OCI-LY1 (cell line): ENCODE measurements at regions not wholly inside any gene's neighbourhood (a gene's known extent, or its start where the extent isn't known, plus 50 kb on each side); places are given as distances from the start of the nearest gene placed in this dataset.

Experiments
- H2AFZ ChIP-seq: fragments of 200-600 bp; sonication (generic), shearing (Covaris generic); 2 replicates; pipeline ENCODE4 v1.6.0; 2014; ENCODE audit warnings: antibody characterized with exemption, mild to moderate bottlenecking, low read length
- H3F3A ChIP-seq: fragments of 200-600 bp; sonication (generic), shearing (Covaris generic); 2 replicates; pipeline ENCODE4 v1.6.0; 2014; ENCODE audit warnings: mild to moderate bottlenecking, antibody characterized with exemption, low read length, moderate library complexity; ENCODE audit not compliant: insufficient read depth
- H3K27ac ChIP-seq: fragments of 200-600 bp; sonication (generic); 2 replicates; pipeline ENCODE4 v1.5.1; 2014; ENCODE audit warnings: low read length, mixed run types, mild to moderate bottlenecking, low read depth; ENCODE audit not compliant: poor library complexity, severe bottlenecking
- H3K27me3 ChIP-seq: fragments of 200-600 bp; sonication (generic); 2 replicates; pipeline ENCODE4 v1.6.0; 2014; ENCODE audit warnings: antibody characterized with exemption, mild to moderate bottlenecking, low read length, moderate library complexity; ENCODE audit not compliant: insufficient read depth
- H3K36me3 ChIP-seq: fragments of 200-600 bp; sonication (generic); 2 replicates; pipeline ENCODE4 v1.6.1; 2014; ENCODE audit warnings: mild to moderate bottlenecking, antibody characterized with exemption, low read length, moderate library complexity, mixed read lengths; ENCODE audit not compliant: insufficient read depth
- H3K4me1 ChIP-seq: fragments of 200-600 bp; sonication (generic); 2 replicates; pipeline ENCODE4 v1.5.1; 2014; ENCODE audit warnings: mild to moderate bottlenecking, low read length, moderate library complexity; ENCODE audit not compliant: insufficient read depth, severe bottlenecking
- H3K4me2 ChIP-seq: fragments of 200-600 bp; sonication (generic), shearing (Covaris generic); 2 replicates; pipeline ENCODE4 v1.6.1; 2014; ENCODE audit warnings: low read length
- H3K4me3 ChIP-seq: fragments of 200-600 bp; sonication (generic); 2 replicates; pipeline ENCODE4 v1.5.1; 2014; ENCODE audit warnings: low read length, low read depth, mild to moderate bottlenecking, mixed read lengths; ENCODE audit not compliant: poor library complexity, severe bottlenecking
- H3K79me2 ChIP-seq: fragments of 200-600 bp; shearing (Covaris generic); 2 replicates; pipeline ENCODE4 v1.6.1; 2016; ENCODE audit warnings: mixed run types, low read length, mixed read lengths; ENCODE audit not compliant: insufficient read depth
- H3K9ac ChIP-seq: fragments of 200-600 bp; sonication (generic), shearing (Covaris generic); 2 replicates; pipeline ENCODE4 v1.6.1; 2014; ENCODE audit warnings: mild to moderate bottlenecking, low read length, mixed read lengths
- H3K9me2 ChIP-seq: fragments of 200-600 bp; sonication (generic), shearing (Covaris generic); 2 replicates; pipeline ENCODE4 v1.6.1; 2014; ENCODE audit warnings: low read depth, mild to moderate bottlenecking, low read length, mixed read lengths
- H3K9me3 ChIP-seq: fragments of 200-600 bp; shearing (Covaris generic); 2 replicates; pipeline ENCODE4 v1.6.1; 2014; ENCODE audit warnings: low read length, mixed read lengths
- H4K20me1 ChIP-seq: fragments of 200-600 bp; sonication (generic), shearing (Covaris generic); 2 replicates; pipeline ENCODE4 v1.6.0; 2016; ENCODE audit warnings: mild to moderate bottlenecking, low read length; ENCODE audit not compliant: insufficient read depth
- CTCF ChIP-seq: fragments of 200-600 bp; sonication (generic), shearing (Covaris generic); IDR thresholded peaks from 2 replicates; pipeline ENCODE4 v1.5.1; 2017; ENCODE audit warnings: mild to moderate bottlenecking, antibody characterized with exemption, low read length, moderate library complexity, mixed read lengths
- EZH2 ChIP-seq: fragments of 200-600 bp; sonication (generic), shearing (Covaris generic); IDR thresholded peaks from 2 replicates; pipeline ENCODE4 v1.8.0; 2017; ENCODE audit warnings: borderline replicate concordance, mixed run types, mild to moderate bottlenecking, antibody characterized with exemption, low read length, moderate library complexity, mixed read lengths

GRCh38 chr15:70399204-70399603 lies 301.5 kb upstream of the TLE3 start:
- no peaks in the 10 kb centered on the region for H3K79me2 ChIP-seq
- H3K9me3 ChIP-seq = no peaks in the 10 kb centered on the region
- peaks cover 20% of the 10 kb centered on the region for H3K4me1 ChIP-seq
- no peak overlapping the region for H3K4me2 ChIP-seq
- H2AFZ ChIP-seq = no peak overlapping the region
- no peaks in the 10 kb centered on the region for H3K36me3 ChIP-seq
- no peak overlapping the region for H3K4me3 ChIP-seq
- H3K9ac ChIP-seq = no peak overlapping the region
- TF ChIP-seq EZH2 = no peak
- TF ChIP-seq CTCF = no peak
- no peaks in the 10 kb centered on the region for H3F3A ChIP-seq
- H3K27ac ChIP-seq = no peak overlapping the region
- no peaks in the 10 kb centered on the region for H3K9me2 ChIP-seq
- H4K20me1 ChIP-seq = no peaks in the 10 kb centered on the region
- H3K27me3 ChIP-seq = no peaks in the 10 kb centered on the region

- Histone ChIP-seq H3K27me3 (no peaks in the 10 kb centered on the region), H3K9ac (no peak overlapping the region), H3K4me2 (peak overlapping the region; percentile 47; the same call in 1 of the 2 replicates), H3K27ac (no peak overlapping the region), H2AFZ (no peak overlapping the region), H3K4me1 (peaks cover 20% of the 10 kb centered on the region), H3K36me3 (no peaks in the 10 kb centered on the region), H3K9me3 (no peaks in the 10 kb centered on the region), H3K4me3 (no peak overlapping the region), H4K20me1 (no peaks in the 10 kb centered on the region), H3K79me2 (no peaks in the 10 kb centered on the region), H3K9me2 (no peaks in the 10 kb centered on the region), H3F3A (no peaks in the 10 kb centered on the region)
- no peak for TF ChIP-seq CTCF
- TF ChIP-seq EZH2 = no peak
These were observed 301.0 kb upstream of the TLE3 start for GRCh38 chr15:70398694-70399093.

DNA sequence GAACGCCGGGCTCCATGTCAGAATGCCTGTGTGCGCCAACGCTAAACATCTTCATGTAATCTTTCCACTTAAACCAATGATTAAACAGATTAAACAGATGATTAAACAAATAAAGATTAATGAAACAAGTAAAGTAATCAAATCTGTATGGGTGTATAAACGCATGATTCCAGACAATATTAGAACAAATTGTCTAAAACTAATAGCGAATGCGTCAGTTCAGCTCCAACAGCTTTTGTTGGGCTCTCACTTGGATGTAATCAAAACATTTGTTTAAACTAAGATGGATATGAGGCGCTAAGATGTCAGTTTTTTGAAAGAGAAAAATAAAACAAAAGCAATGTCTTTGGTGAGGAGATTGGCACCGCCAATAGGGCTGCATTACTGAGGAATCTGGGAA lies 299.1 kb upstream of the TLE3 start:
- Histone ChIP-seq H3K27me3 (no peaks in the 10 kb centered on the region), H3K4me1 (peaks cover 20% of the 10 kb centered on the region), H3K9me2 (no peaks in the 10 kb centered on the region), H3F3A (no peaks in the 10 kb centered on the region), H3K36me3 (no peaks in the 10 kb centered on the region), H3K79me2 (no peaks in the 10 kb centered on the region), H3K27ac (no peak overlapping the region), H3K4me2 (no peak overlapping the region), H3K9me3 (no peaks in the 10 kb centered on the region), H4K20me1 (no peaks in the 10 kb centered on the region), H3K4me3 (no peak overlapping the region), H3K9ac (no peak overlapping the region), H2AFZ (no peak overlapping the region)
- TF ChIP-seq EZH2 = no peak
- TF ChIP-seq CTCF = no peak
